AG09309 (cell line): ENCODE measurements at regions not wholly inside any gene's neighbourhood (a gene's known extent, or its start where the extent isn't known, plus 50 kb on each side); places are given as distances from the start of the nearest gene placed in this dataset.

Source experiments
- DNase-seq: peaks from one replicate; pipeline ENCODE4 v3.0.0-alpha.2; 2010; ENCODE audit warnings: low read depth
- H3K4me3 ChIP-seq: 2 replicates; pipeline ENCODE4 v1.5.1; 2011; ENCODE audit warnings: mild to moderate bottlenecking, low read depth, low read length, moderate library complexity; ENCODE audit not compliant: control insufficient read depth
- CTCF ChIP-seq: IDR thresholded peaks from 2 replicates; pipeline ENCODE4 v1.5.1; 2011; ENCODE audit warnings: mild to moderate bottlenecking, low read depth, low read length, inconsistent platforms; ENCODE audit not compliant: insufficient read depth, control insufficient read depth; ENCODE audit errors: missing control alignments

GRCh38 chr10:133026171-133026570 lies 61.6 kb upstream of the ADGRA1 start:
- no peak overlapping the region for H3K4me3 ChIP-seq
- no peak for DNase-seq
- no peak for TF ChIP-seq CTCF

- no peak overlapping the region for H3K4me3 ChIP-seq
- DNase-seq = no peak
These were observed 62.1 kb upstream of the ADGRA1 start for GRCh38 chr10:133025558-133026090.

GRCh38 chr10:133024704-133025557 lies 62.8 kb upstream of the ADGRA1 start:
- no peak overlapping the region for H3K4me3 ChIP-seq
- DNase-seq = no peak
- TF ChIP-seq CTCF = no peak

More at GRCh38 chr10:133025558-133026090, 62.1 kb upstream of the ADGRA1 start:
- TF ChIP-seq CTCF = no peak

GRCh38 chr10:133023216-133023843 lies 64.4 kb upstream of the ADGRA1 start:
- TF ChIP-seq CTCF = no peak

GRCh38 chr10:133022776-133023100 lies 65.0 kb upstream of the ADGRA1 start:
- TF ChIP-seq CTCF = no peak
- DNase-seq = no peak
- no peak overlapping the region for H3K4me3 ChIP-seq

More at GRCh38 chr10:133023216-133023843, 64.4 kb upstream of the ADGRA1 start:
- H3K4me3 ChIP-seq = no peak overlapping the region
- DNase-seq = no peak

- no peak overlapping the region for H3K4me3 ChIP-seq
- TF ChIP-seq CTCF = no peak
- no peak for DNase-seq
These were observed 65.6 kb upstream of the ADGRA1 start for GRCh38 chr10:133021963-133022775.
